GM10248 (cell line): ENCODE measurements at regions not wholly inside any gene's neighbourhood (a gene's known extent, or its start where the extent isn't known, plus 50 kb on each side); places are given as distances from the start of the nearest gene placed in this dataset.

Source experiments
- CTCF ChIA-PET: fragments of 300-600 bp; sonication (Branson Sonifier 250); formaldehyde crosslinking; extraction: SDS; loops from one replicate; lab custom pipeline; 2021; ENCODE audit warnings: antibody characterized with exemption; lab: Yijun Ruan, JAX
- POLR2A ChIA-PET: fragments of 350-650 bp; sonication (Branson Sonifier 250); formaldehyde crosslinking; extraction: SDS; loops from one replicate; lab custom pipeline; 2020; ENCODE audit warnings: antibody characterized with exemption; lab: Yijun Ruan, JAX
- DNase-seq: peaks from one replicate; pipeline ENCODE4 v3.0.0; 2012; ENCODE audit errors: extremely low spot score
- CTCF ChIP-seq: IDR thresholded peaks from 2 replicates; pipeline ENCODE4 v1.5.1; 2012; ENCODE audit warnings: mild to moderate bottlenecking, low read depth; ENCODE audit errors: extremely low read depth, missing control alignments, control extremely low read depth

GRCh38 chr5:89279391-89280036 lies 396.5 kb upstream of the MEF2C start:
- DNase-seq: no peak
- ChIA-PET POLR2A (no interaction called here), CTCF (no interaction called here)
- no peak for TF ChIP-seq CTCF

GRCh38 chr5:89277816-89278215 lies 394.8 kb upstream of the MEF2C start:
- CTCF ChIA-PET: interaction anchor here (1.4 kb wide), 1 partner anchor 21 kb away, joined by 3 read pairs; no protein-coding TSS in a partner anchor
- no peak for TF ChIP-seq CTCF

GRCh38 chr5:89276566-89277305 lies 393.8 kb upstream of the MEF2C start:
- CTCF ChIA-PET: no interaction called here
- DNase-seq: no peak
- TF ChIP-seq CTCF: no peak
- POLR2A ChIA-PET: no interaction called here

More at GRCh38 chr5:89277816-89278215, 394.8 kb upstream of the MEF2C start:
- DNase-seq: no peak
- POLR2A ChIA-PET: no interaction called here

- no peak for DNase-seq
- TF ChIP-seq CTCF: no peak
- ChIA-PET POLR2A (no interaction called here), CTCF (no interaction called here)
These were observed 392.3 kb upstream of the MEF2C start for GRCh38 chr5:89275066-89275855.

- CTCF ChIA-PET: interaction anchor here (1.2 to 1.6 kb wide), 2 partner anchors 13 to 17 kb away, joined by 3 to 4 read pairs; no protein-coding TSS in a partner anchor
- POLR2A ChIA-PET: no interaction called here
- no peak for TF ChIP-seq CTCF
- no peak for DNase-seq
These were observed 390.3 kb upstream of the MEF2C start for GRCh38 chr5:89273289-89273688.

GRCh38 chr5:89270901-89271300 lies 387.9 kb upstream of the MEF2C start:
- ChIA-PET CTCF (interaction anchor here (1.4 to 1.9 kb wide), 6 partner anchors 11 to 41 kb away, joined by 3 to 11 read pairs (median 5); no protein-coding TSS in a partner anchor), POLR2A (interaction anchor here (0.7 to 1.4 kb wide), 3 partner anchors 38 to 72 kb away, joined by 3 to 4 read pairs (median 4); no protein-coding TSS in a partner anchor)
- no peak for DNase-seq
- no peak for TF ChIP-seq CTCF
